ENCODE measurements at regions not wholly inside any gene's neighbourhood (a gene's known extent, or its start where the extent isn't known, plus 50 kb on each side); places are given as distances from the start of the nearest gene placed in this dataset.

- H3K4me3 ChIP-seq (ENCODE audit: severe bottlenecking) = no peak overlapping the region
- H3K27me3 ChIP-seq (ENCODE audit: insufficient read depth, poor library complexity, severe bottlenecking) = no peaks in the 10 kb centered on the region
- TF ChIP-seq CTCF (IDR thresholded peaks at IDR 0.05; ENCODE audit: poor library complexity, severe bottlenecking) = no peak
- H3K36me3 ChIP-seq (ENCODE audit: low read depth) = no peaks in the 10 kb centered on the region
- no peaks in the 10 kb centered on the region for H3K4me1 ChIP-seq (ENCODE audit: insufficient read depth, poor library complexity, severe bottlenecking)
- peaks cover 2% of the 10 kb centered on the region for H3K9me3 ChIP-seq (ENCODE audit: severe bottlenecking)
- DNase-seq (ENCODE audit: low spot score) (no peak), ATAC-seq (ENCODE audit: low read depth) (no peak)
- no peak overlapping the region for H3K27ac ChIP-seq (ENCODE audit: poor library complexity, severe bottlenecking)
These were observed 82.9 kb upstream of the DSCAM start for GRCh38 chr21:40929833-40930232.

GRCh38 chr21:40931197-40931596, 84.2 kb upstream of the DSCAM start:
- Histone ChIP-seq H3K36me3 (ENCODE audit: low read depth) (no peaks in the 10 kb centered on the region), H3K4me1 (ENCODE audit: insufficient read depth, poor library complexity, severe bottlenecking) (peaks cover 7% of the 10 kb centered on the region), H3K27me3 (ENCODE audit: insufficient read depth, poor library complexity, severe bottlenecking) (no peaks in the 10 kb centered on the region), H3K4me3 (ENCODE audit: severe bottlenecking) (no peak overlapping the region), H3K27ac (ENCODE audit: poor library complexity, severe bottlenecking) (no peak overlapping the region), H3K9me3 (ENCODE audit: severe bottlenecking) (peaks cover 2% of the 10 kb centered on the region)
- DNase-seq (ENCODE audit: low spot score) (no peak), ATAC-seq (ENCODE audit: low read depth) (no peak)
- TF ChIP-seq CTCF (IDR thresholded peaks at IDR 0.05; ENCODE audit: poor library complexity, severe bottlenecking) = no peak

DNA sequence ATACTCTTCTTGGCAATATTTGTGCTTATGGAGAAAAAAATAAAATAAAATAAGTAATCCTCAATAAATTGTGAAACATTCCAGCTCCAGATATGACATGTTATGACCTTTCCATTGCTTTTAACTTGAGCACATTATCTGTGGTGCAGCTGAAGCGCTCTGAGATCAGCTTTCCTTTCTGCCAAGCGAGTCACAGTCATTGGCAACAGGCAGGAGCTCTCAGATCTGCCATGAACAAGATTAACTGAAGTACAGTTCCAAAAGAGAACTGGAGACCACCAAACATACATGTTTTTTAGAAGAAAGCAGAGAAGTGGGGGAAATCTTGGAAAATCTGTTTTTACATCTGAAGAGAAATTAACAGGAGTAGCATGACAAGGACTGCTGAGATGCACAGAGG, 89.2 kb upstream of the DSCAM start:
- H3K27ac ChIP-seq (ENCODE audit: poor library complexity, severe bottlenecking) = peak overlapping the region; percentile 78
- H3K9me3 ChIP-seq (ENCODE audit: severe bottlenecking) = no peaks in the 10 kb centered on the region
- no peak for ATAC-seq (ENCODE audit: low read depth)
- H3K4me3 ChIP-seq (ENCODE audit: severe bottlenecking) = no peak overlapping the region
- no peaks in the 10 kb centered on the region for H3K36me3 ChIP-seq (ENCODE audit: low read depth)
- peaks cover 34% of the 10 kb centered on the region for H3K4me1 ChIP-seq (ENCODE audit: insufficient read depth, poor library complexity, severe bottlenecking)
- H3K27me3 ChIP-seq (ENCODE audit: insufficient read depth, poor library complexity, severe bottlenecking) = no peaks in the 10 kb centered on the region
- DNase-seq (ENCODE audit: low spot score) = no peak
- TF ChIP-seq CTCF (IDR thresholded peaks at IDR 0.05; ENCODE audit: poor library complexity, severe bottlenecking) = no peak

DNA sequence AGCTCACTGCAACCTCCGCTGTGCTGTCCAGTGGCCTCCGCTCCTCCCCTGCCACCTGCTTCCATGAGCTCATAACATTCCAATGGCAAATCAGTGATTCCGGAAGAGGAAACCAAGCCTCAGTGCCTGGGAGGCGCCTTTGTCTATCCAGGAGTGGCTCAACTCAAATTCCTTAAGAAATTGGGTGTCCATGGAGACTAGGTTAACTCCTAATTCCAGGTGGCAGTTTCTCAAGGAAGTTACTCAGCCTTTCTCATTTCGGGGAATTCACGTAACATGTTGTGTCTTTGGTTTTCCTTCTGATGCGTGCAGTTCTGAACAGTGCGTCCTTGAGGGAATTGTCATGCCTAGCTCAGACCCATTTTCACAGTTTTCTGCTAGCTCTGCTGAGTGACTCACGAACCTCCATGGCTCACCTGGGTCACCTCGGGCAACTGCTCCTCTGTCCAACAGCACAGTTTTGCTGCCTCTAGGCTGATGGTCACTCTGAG, 89.9 kb upstream of the DSCAM start:
- Histone ChIP-seq H3K36me3 (ENCODE audit: low read depth) (no peaks in the 10 kb centered on the region), H3K27me3 (ENCODE audit: insufficient read depth, poor library complexity, severe bottlenecking) (no peaks in the 10 kb centered on the region), H3K27ac (ENCODE audit: poor library complexity, severe bottlenecking) (peak overlapping the region; percentile 78), H3K9me3 (ENCODE audit: severe bottlenecking) (no peaks in the 10 kb centered on the region), H3K4me1 (ENCODE audit: insufficient read depth, poor library complexity, severe bottlenecking) (peaks cover 34% of the 10 kb centered on the region), H3K4me3 (ENCODE audit: severe bottlenecking) (no peak overlapping the region)
- peak; percentile 92 for ATAC-seq (ENCODE audit: low read depth)
- DNase-seq (ENCODE audit: low spot score) = peak; percentile 77
- TF ChIP-seq CTCF (IDR thresholded peaks at IDR 0.05; ENCODE audit: poor library complexity, severe bottlenecking) = no peak

DNA sequence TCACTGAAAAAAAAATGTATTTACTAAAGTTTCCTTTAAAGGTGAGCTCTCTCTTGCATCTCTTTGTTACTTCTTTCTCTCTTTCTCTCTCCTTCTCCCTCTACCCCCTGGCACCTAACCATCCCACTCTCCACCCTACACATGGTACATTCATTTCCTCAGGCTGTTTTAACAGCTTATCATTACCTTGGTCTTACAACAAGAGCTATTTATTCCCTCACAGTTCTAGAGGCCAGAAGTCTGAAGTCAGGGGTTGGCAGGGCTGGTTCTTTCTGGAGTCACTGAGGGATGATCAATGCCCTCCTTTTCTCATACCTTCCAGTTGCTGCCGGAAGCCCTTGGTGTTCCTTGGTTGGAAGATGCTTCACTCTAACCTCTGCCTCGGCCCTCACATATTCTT, 91.1 kb upstream of the DSCAM start:
- DNase-seq (ENCODE audit: low spot score) (no peak), ATAC-seq (ENCODE audit: low read depth) (no peak)
- TF ChIP-seq CTCF (IDR thresholded peaks at IDR 0.05; ENCODE audit: poor library complexity, severe bottlenecking) = no peak
- H3K4me3 ChIP-seq (ENCODE audit: severe bottlenecking) = no peak overlapping the region
- H3K27ac ChIP-seq (ENCODE audit: poor library complexity, severe bottlenecking) = peak overlapping the region; percentile 78
- no peaks in the 10 kb centered on the region for H3K27me3 ChIP-seq (ENCODE audit: insufficient read depth, poor library complexity, severe bottlenecking)
- H3K36me3 ChIP-seq (ENCODE audit: low read depth) = no peaks in the 10 kb centered on the region
- H3K9me3 ChIP-seq (ENCODE audit: severe bottlenecking) = no peaks in the 10 kb centered on the region
- peaks cover 34% of the 10 kb centered on the region for H3K4me1 ChIP-seq (ENCODE audit: insufficient read depth, poor library complexity, severe bottlenecking)
